Esophagus squamous epithelium (tissue), 5 donors: ENCODE measurements at regions not wholly inside any gene's neighbourhood (a gene's known extent, or its start where the extent isn't known, plus 50 kb on each side); places are given as distances from the start of the nearest gene placed in this dataset.

ENCODE experiments used
- DNase-seq: peaks from one replicate; lab custom pipeline; 2025; lab: John Stamatoyannopoulos, UW
- H3K27ac ChIP-seq, 4 donors: fragments of 200-600 bp; sonication (generic); one replicate each; pipeline ENCODE4 v1.5.1; 2016 to 2019; ENCODE audit warnings: mild to moderate bottlenecking in 1 of 4
- H3K27me3 ChIP-seq, 4 donors: fragments of 200-600 bp; sonication (generic); 1 replicate in 3 of 4; 2 replicates in 1 of 4; pipeline versions ENCODE4 v1.5.1 to v1.6.0; 2017 to 2021; ENCODE audit warnings: antibody characterized with exemption in 1 of 4
- H3K36me3 ChIP-seq, 3 donors: fragments of 200-600 bp; sonication (generic); one replicate each; pipeline ENCODE4 v1.5.1; 2016 to 2019
- H3K4me1 ChIP-seq, 3 donors: fragments of 200-600 bp; sonication (generic); one replicate each; pipeline ENCODE4 v1.5.1; 2017 to 2019
- H3K4me3 ChIP-seq, 4 donors: fragments of 200-600 bp; sonication (generic); 1 replicate in 3 of 4; 2 replicates in 1 of 4; pipeline ENCODE4 v1.5.1; 2016 to 2019; ENCODE audit warnings: mild to moderate bottlenecking in 2 of 4, moderate library complexity in 1 of 4
- H3K9me3 ChIP-seq, 3 donors: fragments of 200-600 bp; sonication (generic); one replicate each; pipeline ENCODE4 v1.5.1; 2016 to 2019
- POLR2A ChIP-seq, 4 donors: fragments of 450-650 bp; IDR thresholded peaks; one replicate each; pipeline ENCODE4 v1.6.1; 2017; ENCODE audit warnings: antibody characterized with exemption in 4 of 4, mild to moderate bottlenecking in 4 of 4, moderate library complexity in 3 of 4
- WGBS, 2 donors: methylation state at CpG; one replicate each; pipeline ENCODE4 v1.1.5; 2018; 5-methylcytosine and 5-hydroxymethylcytosine counted together
- intact Hi-C: fragments of 100-400 bp; cut with DNase I; formaldehyde crosslinking; loops from one replicate; pipeline ENCODE4 v1.15.0; 2022
- TF ChIP-seq, protein P1 (sequence below), 6 experiments: fragments of 450-650 bp in 4 of 6; fragments of 200-600 bp in 2 of 6; sonication (generic) in 2 of 6; IDR thresholded peaks; one replicate each; pipeline ENCODE4 v1.5.1; 2016 to 2019; ENCODE audit warnings: antibody characterized with exemption in 6 of 6, mild to moderate bottlenecking in 4 of 6, moderate library complexity in 4 of 6
- donor health status: DM: yes; HTN: yes; CAD: no.

- intact Hi-C loops, result no loop called here
- Histone ChIP-seq H3K27me3 (peaks cover 0 to 8% (median 0%) of the 10 kb centered on the region in 4 donors), H3K36me3 (no peaks in the 10 kb centered on the region), H3K9me3 (no peaks in the 10 kb centered on the region), H3K27ac (no peak overlapping the region), H3K4me1 (no peaks in the 10 kb centered on the region), H3K4me3 (no peak overlapping the region)
- 88 to 93% methylated on average over 3 of the region's 3 CpGs for WGBS, 2 donors
- TF ChIP-seq POLR2A (IDR thresholded peaks at IDR 0.05), result no peak
- TF ChIP-seq, protein P1, sequence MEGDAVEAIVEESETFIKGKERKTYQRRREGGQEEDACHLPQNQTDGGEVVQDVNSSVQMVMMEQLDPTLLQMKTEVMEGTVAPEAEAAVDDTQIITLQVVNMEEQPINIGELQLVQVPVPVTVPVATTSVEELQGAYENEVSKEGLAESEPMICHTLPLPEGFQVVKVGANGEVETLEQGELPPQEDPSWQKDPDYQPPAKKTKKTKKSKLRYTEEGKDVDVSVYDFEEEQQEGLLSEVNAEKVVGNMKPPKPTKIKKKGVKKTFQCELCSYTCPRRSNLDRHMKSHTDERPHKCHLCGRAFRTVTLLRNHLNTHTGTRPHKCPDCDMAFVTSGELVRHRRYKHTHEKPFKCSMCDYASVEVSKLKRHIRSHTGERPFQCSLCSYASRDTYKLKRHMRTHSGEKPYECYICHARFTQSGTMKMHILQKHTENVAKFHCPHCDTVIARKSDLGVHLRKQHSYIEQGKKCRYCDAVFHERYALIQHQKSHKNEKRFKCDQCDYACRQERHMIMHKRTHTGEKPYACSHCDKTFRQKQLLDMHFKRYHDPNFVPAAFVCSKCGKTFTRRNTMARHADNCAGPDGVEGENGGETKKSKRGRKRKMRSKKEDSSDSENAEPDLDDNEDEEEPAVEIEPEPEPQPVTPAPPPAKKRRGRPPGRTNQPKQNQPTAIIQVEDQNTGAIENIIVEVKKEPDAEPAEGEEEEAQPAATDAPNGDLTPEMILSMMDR (IDR thresholded peaks at IDR 0.05), result no peak
- DNase-seq, result no peak
These were observed 131.8 kb upstream of the HNRNPA3 start for GRCh38 chr2:177080746-177081284.

DNA sequence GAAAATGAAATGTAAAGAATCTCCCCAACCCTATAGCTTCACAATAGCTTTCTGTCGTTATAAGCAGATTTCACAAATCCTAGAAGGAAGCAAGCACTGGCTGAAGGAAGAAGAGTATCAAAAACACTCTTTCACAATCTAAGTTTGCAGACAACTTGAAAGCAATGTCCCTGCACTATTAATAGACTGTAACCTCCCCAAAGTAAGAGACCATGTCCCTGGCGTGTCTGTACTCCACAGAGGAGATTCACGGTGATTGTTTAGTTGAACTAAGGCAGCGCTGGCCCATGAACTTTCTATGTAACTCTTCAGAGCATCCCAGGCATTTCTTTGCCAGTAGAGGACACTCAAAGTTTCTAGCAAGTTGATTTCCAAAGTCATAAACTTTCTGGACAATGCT, 128.0 kb upstream of the HNRNPA3 start:
- TF ChIP-seq, protein P1 (IDR thresholded peaks at IDR 0.05), result no peak
- TF ChIP-seq POLR2A (IDR thresholded peaks at IDR 0.05), result no peak
- no peaks in the 10 kb centered on the region for H3K4me1 ChIP-seq
- 52 to 65% methylated on average over 4 of the region's 4 CpGs for WGBS, 2 donors

GRCh38 chr2:177088529-177088928, 124.1 kb upstream of the HNRNPA3 start:
- WGBS, 2 donors, result 43 to 50% methylated on average over 2 of the region's 2 CpGs
- no peak overlapping the region for H3K4me3 ChIP-seq
- H3K27ac ChIP-seq, result no peak overlapping the region
- no peak for DNase-seq
- H3K36me3 ChIP-seq, result no peaks in the 10 kb centered on the region
- H3K27me3 ChIP-seq, result no peaks in the 10 kb centered on the region
- H3K4me1 ChIP-seq, result no peaks in the 10 kb centered on the region
- intact Hi-C loops, result no loop called here
- H3K9me3 ChIP-seq, result no peaks in the 10 kb centered on the region
- TF ChIP-seq POLR2A (IDR thresholded peaks at IDR 0.05), result no peak
- TF ChIP-seq, protein P1 (IDR thresholded peaks at IDR 0.05), result no peak

More for the DNA sequence above, 128.0 kb upstream of the HNRNPA3 start:
- intact Hi-C loops, result no loop called here
- no peak for DNase-seq
- Histone ChIP-seq H3K9me3 (no peaks in the 10 kb centered on the region), H3K27me3 (no peaks in the 10 kb centered on the region), H3K4me3 (no peak overlapping the region), H3K36me3 (no peaks in the 10 kb centered on the region), H3K27ac (no peak overlapping the region)

DNA sequence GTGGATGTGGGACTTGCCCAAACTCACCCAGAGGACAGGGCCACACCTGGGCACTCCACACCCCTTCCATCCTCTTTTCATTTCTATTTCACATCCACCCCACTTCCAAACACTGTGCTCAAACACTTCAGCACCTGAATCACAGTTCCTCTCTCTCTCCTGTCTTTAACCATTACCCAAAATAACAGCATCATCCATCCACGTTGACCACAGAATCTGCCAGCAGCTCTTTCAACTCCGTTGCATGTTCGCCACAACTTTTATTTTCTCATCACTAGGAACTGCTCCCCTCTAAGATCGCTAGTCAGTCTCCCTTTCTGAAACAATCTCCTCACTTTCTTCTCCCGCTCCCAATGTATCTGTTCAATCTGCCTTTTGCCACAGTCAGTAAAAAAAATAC, 121.6 kb upstream of the HNRNPA3 start:
- TF ChIP-seq, protein P1 (IDR thresholded peaks at IDR 0.05), result no peak
- TF ChIP-seq POLR2A (IDR thresholded peaks at IDR 0.05), result no peak
- H3K36me3 ChIP-seq, result no peaks in the 10 kb centered on the region
- H3K4me3 ChIP-seq, result no peak overlapping the region
- no peaks in the 10 kb centered on the region for H3K4me1 ChIP-seq
- H3K27me3 ChIP-seq, result no peaks in the 10 kb centered on the region
- no peaks in the 10 kb centered on the region for H3K9me3 ChIP-seq
- no peak overlapping the region for H3K27ac ChIP-seq
- intact Hi-C loops, result no loop called here
- WGBS, 2 donors, result 69% methylated on average over 5 of the region's 5 CpGs
- DNase-seq, result no peak

- no peaks in the 10 kb centered on the region for H3K27me3 ChIP-seq
- TF ChIP-seq, protein P1 (IDR thresholded peaks at IDR 0.05), result no peak
- TF ChIP-seq POLR2A (IDR thresholded peaks at IDR 0.05), result no peak
- no peaks in the 10 kb centered on the region for H3K36me3 ChIP-seq
- no peaks in the 10 kb centered on the region for H3K9me3 ChIP-seq
- H3K27ac ChIP-seq, result no peak overlapping the region
- H3K4me1 ChIP-seq, result no peaks in the 10 kb centered on the region
- WGBS, 2 donors, result 83 to 89% methylated on average over 4 of the region's 4 CpGs
- DNase-seq, result no peak
- intact Hi-C loops, result no loop called here
- no peak overlapping the region for H3K4me3 ChIP-seq
These were observed 119.2 kb upstream of the HNRNPA3 start for GRCh38 chr2:177093371-177093770.
